ENCODE measurements at regions not wholly inside any gene's neighbourhood (a gene's known extent, or its start where the extent isn't known, plus 50 kb on each side); places are given as distances from the start of the nearest gene placed in this dataset.

- Histone ChIP-seq H3K9me3 (ENCODE audit: low read depth, low read length) (no peaks in the 10 kb centered on the region), H3K79me2 (ENCODE audit: insufficient read depth, low read length) (no peaks in the 10 kb centered on the region), H3K4me1 (ENCODE audit: insufficient read depth, low read length) (peaks cover 18% of the 10 kb centered on the region), H4K20me1 (ENCODE audit: insufficient read depth, low read length) (no peaks in the 10 kb centered on the region), H3K36me3 (ENCODE audit: insufficient read depth, low read length) (no peaks in the 10 kb centered on the region), H3K27ac (ENCODE audit: low read depth, low read length) (no peak overlapping the region), H3K4me2 (ENCODE audit: insufficient read depth, low read length) (no peak overlapping the region), H2AFZ (ENCODE audit: low read length) (no peak overlapping the region), H3K27me3 (ENCODE audit: insufficient read depth, low read length) (no peaks in the 10 kb centered on the region), H3K4me3 (ENCODE audit: insufficient read depth, low read length) (no peak overlapping the region)
- DNase-seq (ENCODE audit: insufficient read length, low spot score, missing footprints), result no peak
- no peak for TF ChIP-seq CTCF (IDR thresholded peaks at IDR 0.05; ENCODE audit: extremely low read depth, low read depth, low read length)
These were observed 120.9 kb upstream of the CNTLN start for GRCh38 chr9:17013891-17014290.

- Histone ChIP-seq H3K27me3 (ENCODE audit: insufficient read depth, low read length) (no peaks in the 10 kb centered on the region), H3K4me1 (ENCODE audit: insufficient read depth, low read length) (peaks cover 9% of the 10 kb centered on the region), H3K27ac (ENCODE audit: low read depth, low read length) (no peak overlapping the region), H2AFZ (ENCODE audit: low read length) (no peak overlapping the region), H3K4me3 (ENCODE audit: insufficient read depth, low read length) (no peak overlapping the region), H4K20me1 (ENCODE audit: insufficient read depth, low read length) (no peaks in the 10 kb centered on the region), H3K4me2 (ENCODE audit: insufficient read depth, low read length) (no peak overlapping the region), H3K79me2 (ENCODE audit: insufficient read depth, low read length) (no peaks in the 10 kb centered on the region), H3K9me3 (ENCODE audit: low read depth, low read length) (no peaks in the 10 kb centered on the region), H3K36me3 (ENCODE audit: insufficient read depth, low read length) (no peaks in the 10 kb centered on the region)
- no peak for TF ChIP-seq CTCF (IDR thresholded peaks at IDR 0.05; ENCODE audit: extremely low read depth, low read depth, low read length)
- no peak for DNase-seq (ENCODE audit: insufficient read length, low spot score, missing footprints)
These were observed 121.8 kb upstream of the CNTLN start for GRCh38 chr9:17013010-17013409.

- no peak for TF ChIP-seq CTCF (IDR thresholded peaks at IDR 0.05; ENCODE audit: extremely low read depth, low read depth, low read length)
- Histone ChIP-seq H3K9me3 (ENCODE audit: low read depth, low read length) (no peaks in the 10 kb centered on the region), H3K4me2 (ENCODE audit: insufficient read depth, low read length) (no peak overlapping the region), H3K4me3 (ENCODE audit: insufficient read depth, low read length) (no peak overlapping the region), H3K79me2 (ENCODE audit: insufficient read depth, low read length) (no peaks in the 10 kb centered on the region), H2AFZ (ENCODE audit: low read length) (no peak overlapping the region), H3K36me3 (ENCODE audit: insufficient read depth, low read length) (no peaks in the 10 kb centered on the region), H4K20me1 (ENCODE audit: insufficient read depth, low read length) (no peaks in the 10 kb centered on the region), H3K27ac (ENCODE audit: low read depth, low read length) (no peak overlapping the region), H3K27me3 (ENCODE audit: insufficient read depth, low read length) (no peaks in the 10 kb centered on the region), H3K4me1 (ENCODE audit: insufficient read depth, low read length) (no peaks in the 10 kb centered on the region)
- no peak for DNase-seq (ENCODE audit: insufficient read length, low spot score, missing footprints)
These were observed 123.0 kb upstream of the CNTLN start for GRCh38 chr9:17011880-17012279.

- no peaks in the 10 kb centered on the region for H3K9me3 ChIP-seq (ENCODE audit: low read depth, low read length)
These were observed 125.8 kb upstream of the CNTLN start for GRCh38 chr9:17009071-17009470.

More at GRCh38 chr9:17009071-17009470, 125.8 kb upstream of the CNTLN start:
- no peak overlapping the region for H2AFZ ChIP-seq (ENCODE audit: low read length)
- H3K4me3 ChIP-seq (ENCODE audit: insufficient read depth, low read length), result no peak overlapping the region
- peaks cover 15% of the 10 kb centered on the region for H3K4me1 ChIP-seq (ENCODE audit: insufficient read depth, low read length)
- no peaks in the 10 kb centered on the region for H4K20me1 ChIP-seq (ENCODE audit: insufficient read depth, low read length)
- no peaks in the 10 kb centered on the region for H3K36me3 ChIP-seq (ENCODE audit: insufficient read depth, low read length)
- H3K79me2 ChIP-seq (ENCODE audit: insufficient read depth, low read length), result no peaks in the 10 kb centered on the region
- H3K27ac ChIP-seq (ENCODE audit: low read depth, low read length), result no peak overlapping the region
- TF ChIP-seq CTCF (IDR thresholded peaks at IDR 0.05; ENCODE audit: extremely low read depth, low read depth, low read length), result no peak
- no peak overlapping the region for H3K4me2 ChIP-seq (ENCODE audit: insufficient read depth, low read length)
- DNase-seq (ENCODE audit: insufficient read length, low spot score, missing footprints), result no peak
- no peaks in the 10 kb centered on the region for H3K27me3 ChIP-seq (ENCODE audit: insufficient read depth, low read length)

All from osteoblast (primary cell).